Transverse colon (tissue), 4 donors: ENCODE measurements at regions not wholly inside any gene's neighbourhood (a gene's known extent, or its start where the extent isn't known, plus 50 kb on each side); places are given as distances from the start of the nearest gene placed in this dataset.

Source experiments
- EP300 ChIP-seq: sonication (generic); formaldehyde crosslinking; IDR thresholded peaks from one replicate; pipeline ENCODE4 v1.6.1; 2017; ENCODE audit warnings: antibody characterized with exemption, low read depth
- POLR2A ChIP-seq: fragments of 450-650 bp; IDR thresholded peaks from one replicate; pipeline ENCODE4 v1.6.1; 2016; ENCODE audit warnings: antibody characterized with exemption, mild to moderate bottlenecking, moderate library complexity
- POLR2AphosphoS5 ChIP-seq, 3 donors: sonication (generic); formaldehyde crosslinking; IDR thresholded peaks; one replicate each; pipeline ENCODE4 v1.6.1; 2016; ENCODE audit warnings: antibody characterized with exemption in 3 of 3
- TF ChIP-seq, protein P1 (sequence below), 5 experiments: fragments of 200-600 bp in 3 of 5; fragments of 450-650 bp in 2 of 5; sonication (generic) in 3 of 5; IDR thresholded peaks; 1 replicate in 2 of 5; 2 replicates in 3 of 5; pipeline ENCODE4 v1.5.1; 2016 to 2017; ENCODE audit warnings: antibody characterized with exemption in 5 of 5, inconsistent platforms in 3 of 5, mild to moderate bottlenecking in 2 of 5, moderate library complexity in 1 of 5

DNA sequence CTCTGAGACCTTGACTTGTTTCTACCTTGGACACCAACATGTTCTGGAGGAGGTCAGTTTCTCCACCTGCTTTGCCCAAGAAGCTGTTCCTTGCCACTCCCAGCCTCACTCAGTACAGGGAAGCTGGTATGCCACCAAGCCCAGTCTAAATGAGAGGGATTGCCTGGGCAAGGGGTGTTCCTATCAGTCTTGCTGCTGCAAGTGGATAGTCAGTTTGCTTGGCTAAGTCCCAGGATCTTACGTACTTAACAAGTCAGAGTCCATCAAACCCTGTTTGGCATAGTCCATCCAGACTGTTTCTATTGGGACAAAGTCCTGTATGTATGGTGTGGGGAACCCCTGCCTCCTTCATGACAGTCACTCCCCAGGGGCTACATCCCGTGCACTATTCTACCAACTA is 66.6 kb downstream of the RPL27A start:
- TF ChIP-seq POLR2A (no peak), POLR2AphosphoS5 (IDR thresholded peaks at IDR 0.05) (peak in 1 of 3 donors; percentile 7), EP300 (no peak)
- TF ChIP-seq, protein P1, sequence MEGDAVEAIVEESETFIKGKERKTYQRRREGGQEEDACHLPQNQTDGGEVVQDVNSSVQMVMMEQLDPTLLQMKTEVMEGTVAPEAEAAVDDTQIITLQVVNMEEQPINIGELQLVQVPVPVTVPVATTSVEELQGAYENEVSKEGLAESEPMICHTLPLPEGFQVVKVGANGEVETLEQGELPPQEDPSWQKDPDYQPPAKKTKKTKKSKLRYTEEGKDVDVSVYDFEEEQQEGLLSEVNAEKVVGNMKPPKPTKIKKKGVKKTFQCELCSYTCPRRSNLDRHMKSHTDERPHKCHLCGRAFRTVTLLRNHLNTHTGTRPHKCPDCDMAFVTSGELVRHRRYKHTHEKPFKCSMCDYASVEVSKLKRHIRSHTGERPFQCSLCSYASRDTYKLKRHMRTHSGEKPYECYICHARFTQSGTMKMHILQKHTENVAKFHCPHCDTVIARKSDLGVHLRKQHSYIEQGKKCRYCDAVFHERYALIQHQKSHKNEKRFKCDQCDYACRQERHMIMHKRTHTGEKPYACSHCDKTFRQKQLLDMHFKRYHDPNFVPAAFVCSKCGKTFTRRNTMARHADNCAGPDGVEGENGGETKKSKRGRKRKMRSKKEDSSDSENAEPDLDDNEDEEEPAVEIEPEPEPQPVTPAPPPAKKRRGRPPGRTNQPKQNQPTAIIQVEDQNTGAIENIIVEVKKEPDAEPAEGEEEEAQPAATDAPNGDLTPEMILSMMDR (IDR thresholded peaks at IDR 0.05), result no peak
